ENCODE measurements at regions not wholly inside any gene's neighbourhood (a gene's known extent, or its start where the extent isn't known, plus 50 kb on each side); places are given as distances from the start of the nearest gene placed in this dataset.

GRCh38 chr5:173785866-173786265 is 102.3 kb upstream of the CPEB4 start:
- no peak for DNase-seq

DNA sequence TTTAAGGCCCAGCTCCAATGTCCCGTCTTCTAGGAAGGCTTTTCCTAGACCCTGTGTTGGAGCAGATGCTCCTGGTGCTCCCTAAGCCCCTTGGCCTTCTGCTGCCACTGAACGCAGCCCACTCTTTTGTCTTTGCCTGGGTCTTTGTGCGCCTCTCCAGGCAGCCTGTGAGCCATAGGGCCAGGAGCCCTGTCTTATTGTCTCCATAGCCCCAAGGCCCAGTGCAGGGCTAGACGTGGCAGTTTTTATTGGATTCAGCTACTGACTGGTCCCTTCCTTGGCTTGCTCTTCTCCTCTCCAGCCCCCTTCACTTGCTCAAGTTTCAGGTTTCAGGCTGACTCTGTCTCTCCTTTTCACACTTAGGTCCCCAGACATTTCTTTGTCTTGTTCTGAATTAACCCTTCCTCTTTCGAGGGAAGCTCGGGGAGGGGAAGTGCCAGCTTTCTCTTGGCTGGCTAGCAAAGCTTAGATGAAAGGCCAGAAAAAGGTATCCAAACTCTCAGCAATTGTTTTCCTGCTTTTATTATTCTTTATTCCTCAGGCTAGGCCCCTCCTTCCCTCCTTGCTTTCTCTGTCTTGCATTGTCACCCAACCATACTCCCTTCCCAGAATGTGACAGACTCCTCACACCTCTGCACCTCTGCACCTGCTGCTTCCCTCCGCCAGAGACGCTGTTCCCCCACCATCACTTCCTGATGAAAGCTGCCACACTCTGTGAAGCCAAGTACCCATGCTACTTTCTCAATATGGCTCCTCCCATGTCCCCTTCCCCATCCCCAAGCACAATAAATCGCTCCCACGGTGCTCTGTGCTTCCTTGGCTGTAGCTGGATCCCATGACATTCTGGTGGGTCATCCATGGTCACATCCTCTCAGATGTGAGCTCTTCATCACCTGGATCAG is 101.6 kb upstream of the CPEB4 start:
- no peak for DNase-seq

GRCh38 chr5:173789031-173789920 is 98.9 kb upstream of the CPEB4 start:
- DNase-seq: no peak

DNA sequence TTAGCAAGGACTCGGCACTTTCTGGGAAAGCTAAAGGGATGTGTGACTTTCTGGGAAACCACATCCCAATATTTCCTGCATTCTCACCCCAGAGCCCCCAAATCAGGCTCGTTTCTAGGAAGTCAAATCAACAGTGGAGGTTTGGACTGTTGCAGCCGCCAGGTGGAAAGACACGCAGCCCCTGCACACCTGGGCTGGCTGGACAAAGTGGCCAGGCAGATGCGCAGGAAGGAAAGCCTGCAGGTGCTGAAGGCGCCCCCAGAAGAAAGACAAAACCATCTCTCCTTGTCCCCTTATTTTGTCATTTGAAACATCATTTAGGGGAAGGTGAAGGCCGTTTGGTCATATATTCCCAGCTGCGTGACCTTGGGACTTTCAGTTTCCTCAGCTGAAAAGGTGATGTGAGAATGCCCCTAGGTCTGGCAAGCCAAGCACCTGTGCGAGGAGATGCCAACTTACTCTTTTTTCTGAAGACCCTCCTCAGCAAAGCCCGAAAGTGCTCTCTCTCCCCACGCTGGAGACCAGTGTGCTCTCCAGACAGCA is 97.9 kb upstream of the CPEB4 start:
- DNase-seq: no peak

- no peak for DNase-seq
These were observed 97.2 kb upstream of the CPEB4 start for GRCh38 chr5:173790836-173791546.

DNA sequence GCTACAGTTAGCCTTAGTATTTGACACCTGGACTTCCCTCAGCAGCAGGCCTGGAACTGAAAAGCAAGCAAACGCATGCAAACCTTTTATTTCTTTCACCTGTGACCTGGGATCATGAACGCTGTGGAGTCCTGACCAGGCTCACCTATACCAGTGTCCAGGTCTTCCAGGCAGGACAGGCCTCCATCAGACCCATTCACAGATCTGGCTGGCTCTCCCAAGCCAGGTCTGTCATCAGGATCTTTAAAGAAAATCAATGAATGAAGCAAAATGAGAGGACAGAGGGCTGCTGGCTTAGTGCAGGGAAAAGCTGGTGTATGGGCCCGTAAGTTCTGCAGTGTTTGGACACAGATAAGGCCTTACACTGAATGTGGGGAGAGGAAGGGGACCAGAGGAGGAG is 96.3 kb upstream of the CPEB4 start:
- no peak for DNase-seq

- DNase-seq: no peak
These were observed 95.2 kb upstream of the CPEB4 start for GRCh38 chr5:173792781-173793547.

DNA sequence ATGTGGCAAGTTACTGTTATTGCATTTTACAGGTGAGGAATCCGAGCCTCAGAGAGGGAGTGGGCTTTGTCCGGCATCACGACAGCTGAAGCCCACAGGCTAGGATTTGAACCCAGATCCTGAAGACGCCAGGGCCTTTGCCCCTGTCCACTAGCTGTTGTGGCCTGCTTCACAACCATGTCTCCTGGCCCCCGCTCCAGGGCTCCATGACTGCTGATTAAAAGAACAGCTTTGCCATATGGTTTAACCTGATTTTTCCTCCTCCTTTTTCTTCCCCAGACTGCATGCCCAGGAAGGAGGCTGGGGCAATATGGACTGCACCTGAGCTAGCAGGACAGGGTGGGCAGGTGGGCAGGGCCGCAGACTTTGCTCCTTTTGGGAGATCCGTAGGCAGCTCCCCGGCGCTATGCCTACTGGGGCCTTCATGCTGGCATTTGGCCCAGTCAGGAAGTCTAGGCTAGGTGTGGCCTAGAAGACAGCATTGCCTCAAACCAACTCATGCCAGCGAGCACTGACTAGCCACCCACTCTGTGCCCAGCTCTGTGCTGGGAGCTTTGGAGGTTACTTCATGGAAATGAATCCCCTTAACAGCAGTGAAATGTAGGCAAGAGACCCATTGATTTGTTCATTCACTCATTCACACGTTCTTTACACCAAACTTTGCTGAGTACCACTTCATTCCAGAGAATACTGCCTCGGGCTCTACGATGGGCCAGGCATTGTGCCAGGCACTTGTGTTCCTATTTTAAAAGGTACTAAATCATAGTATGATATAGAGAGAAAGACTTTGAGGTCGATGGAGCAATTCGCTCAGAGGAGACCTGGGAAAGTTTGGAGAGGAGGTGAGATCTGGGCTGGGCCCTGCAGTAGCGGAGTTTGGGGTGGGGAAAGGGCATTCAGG is 94.3 kb upstream of the CPEB4 start:
- no peak for DNase-seq

DNA sequence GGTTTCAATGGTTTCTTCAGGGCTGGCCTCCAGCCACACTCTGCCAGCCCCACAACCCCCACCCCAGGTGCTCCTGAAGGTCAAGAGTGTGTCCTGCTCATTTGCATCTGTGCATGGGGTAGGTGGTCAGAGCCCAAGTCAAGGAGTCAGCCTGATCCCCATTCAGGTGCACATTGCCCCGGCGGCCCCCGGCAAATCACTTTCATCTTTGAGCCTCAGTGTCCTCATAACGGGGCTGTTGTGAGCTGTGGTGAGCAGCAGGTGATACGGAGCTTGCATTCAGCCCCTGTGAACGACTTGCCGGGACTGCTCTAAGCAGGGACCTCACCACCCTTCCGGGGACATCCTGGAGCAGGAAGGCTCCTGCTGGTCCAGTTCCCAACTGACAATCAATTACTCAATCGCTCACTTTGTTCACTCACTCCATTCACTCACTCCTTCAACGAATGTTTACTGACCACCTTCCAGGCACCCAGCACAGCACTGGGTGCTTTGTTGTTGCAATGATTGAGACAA is 93.2 kb upstream of the CPEB4 start:
- DNase-seq: no peak

GRCh38 chr5:173795601-173796000 is 92.5 kb upstream of the CPEB4 start:
- DNase-seq: no peak

DNA sequence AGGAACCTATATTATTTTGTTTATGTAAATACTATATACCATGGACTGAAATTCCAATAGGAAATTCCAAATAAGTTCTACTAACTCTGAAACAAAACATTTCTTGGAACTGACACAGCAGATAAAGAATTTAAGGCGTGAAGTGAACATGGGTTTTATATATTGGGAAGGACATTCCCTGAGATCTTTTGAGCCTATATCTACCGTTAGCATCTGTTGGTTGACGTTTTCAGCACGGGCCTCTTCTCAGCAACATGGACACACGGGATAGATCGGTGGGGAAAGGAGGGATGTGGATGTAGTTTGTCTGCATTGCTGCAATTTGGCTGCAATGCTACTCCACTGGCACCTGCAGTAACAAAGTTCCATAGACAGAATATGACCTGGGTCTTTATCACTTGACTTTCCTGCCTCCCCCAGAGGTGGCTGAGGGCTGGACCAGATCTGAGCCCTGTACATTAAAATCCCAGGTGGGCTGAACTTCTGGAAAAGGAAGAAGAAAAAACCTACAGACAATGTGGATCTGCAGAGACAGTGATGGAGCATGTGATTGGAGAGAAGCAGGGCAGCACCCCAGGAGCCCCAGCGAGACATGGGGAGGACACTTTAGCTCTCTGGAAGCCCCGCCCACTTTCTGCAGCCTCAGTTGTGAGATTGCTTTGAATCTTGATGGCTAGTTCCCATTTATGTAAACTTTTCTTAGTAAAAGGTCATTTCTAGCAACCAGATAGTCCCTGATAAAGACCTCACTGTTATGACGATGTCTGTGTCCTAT is 91.2 kb upstream of the CPEB4 start:
- no peak for DNase-seq

- no peak for DNase-seq
These were observed 89.9 kb upstream of the CPEB4 start for GRCh38 chr5:173798127-173798810.

DNA sequence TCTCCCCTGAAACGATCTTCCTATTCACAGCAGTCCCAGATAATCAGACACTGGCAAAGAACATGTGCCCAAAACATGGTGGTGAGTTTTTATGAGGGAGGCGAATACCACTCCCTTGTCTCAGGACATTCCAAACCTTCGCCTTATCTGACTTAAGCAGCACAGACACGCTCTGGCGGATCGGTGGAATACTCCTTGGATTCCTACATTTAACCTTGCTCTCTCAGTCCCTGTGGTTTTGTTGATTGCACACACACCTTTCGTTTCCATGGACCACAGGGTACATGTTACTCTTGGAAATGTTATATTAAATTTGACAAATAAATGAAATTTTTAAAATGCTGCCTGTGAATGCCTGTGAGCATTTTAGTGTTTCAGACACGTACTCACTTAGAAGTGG is 87.8 kb upstream of the CPEB4 start:
- DNase-seq: no peak

- DNase-seq: no peak
These were observed 87.1 kb upstream of the CPEB4 start for GRCh38 chr5:173801006-173801405.

DNA sequence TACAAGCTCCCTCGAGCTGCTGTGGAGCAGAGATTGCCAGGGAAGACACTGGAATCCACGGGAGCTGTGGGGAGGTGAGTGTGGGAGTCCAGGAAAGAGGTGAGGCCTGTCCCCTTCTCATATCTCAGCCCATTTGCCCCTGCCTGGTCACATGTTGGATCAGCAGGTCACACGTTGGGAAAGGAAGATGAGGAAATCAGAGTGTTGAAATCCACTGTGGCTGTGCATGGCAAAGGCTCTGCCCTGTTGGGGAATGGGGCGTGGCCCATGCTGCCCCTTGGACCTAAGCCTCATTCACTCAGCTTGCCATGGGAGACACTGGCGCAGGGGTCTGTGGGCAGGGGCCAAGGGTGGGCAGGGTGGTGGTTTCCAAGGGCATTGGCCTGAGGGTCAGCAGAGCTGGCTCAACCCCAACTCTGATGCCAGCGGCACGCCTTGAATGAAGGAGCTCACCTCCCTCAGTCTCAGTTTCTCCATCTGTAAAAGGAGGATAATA is 85.4 kb upstream of the CPEB4 start:
- DNase-seq: no peak

- no peak for DNase-seq
These were observed 83.6 kb upstream of the CPEB4 start for GRCh38 chr5:173804579-173804978.

DNA sequence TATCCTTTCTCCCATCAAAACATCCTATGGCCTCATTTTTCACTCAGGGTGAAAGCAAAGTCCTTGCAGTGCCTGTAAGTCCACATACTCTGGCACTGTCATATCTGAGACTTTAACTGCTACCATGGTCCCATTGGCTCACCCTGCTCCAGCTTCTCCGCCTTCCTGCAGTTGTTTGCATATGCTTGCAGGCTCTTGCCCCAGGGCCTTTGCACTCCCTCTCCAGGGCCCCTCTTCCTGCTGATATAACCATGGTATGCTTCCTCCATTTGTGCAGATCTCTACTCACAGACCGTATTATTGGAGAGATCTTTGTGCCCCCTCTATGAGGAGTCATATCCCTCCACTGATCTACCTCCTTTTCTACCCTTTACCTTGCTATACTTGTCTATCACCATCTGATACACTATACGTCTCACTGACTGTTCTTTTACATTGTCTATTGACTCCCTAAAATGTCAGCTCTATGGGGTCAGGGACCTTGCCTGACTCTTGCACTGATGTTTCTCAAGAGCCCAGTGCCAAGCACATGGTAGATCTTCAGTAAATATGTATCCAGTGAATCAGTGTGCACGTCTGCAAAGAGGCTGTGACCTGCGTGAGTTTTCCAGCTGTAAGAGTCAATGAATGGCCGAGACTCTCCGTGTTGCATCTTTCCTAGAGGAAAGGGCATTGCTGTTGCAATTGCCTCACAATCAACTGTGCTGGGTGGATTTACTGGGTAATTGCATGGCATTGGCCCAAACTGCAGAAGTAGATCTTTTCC is 81.7 kb upstream of the CPEB4 start:
- DNase-seq: no peak

- no peak for DNase-seq
These were observed 80.9 kb upstream of the CPEB4 start for GRCh38 chr5:173807181-173807655.

Data from NCI-H1930 (cell line).